ENCODE measurements at regions not wholly inside any gene's neighbourhood (a gene's known extent, or its start where the extent isn't known, plus 50 kb on each side); places are given as distances from the start of the nearest gene placed in this dataset.

DNA sequence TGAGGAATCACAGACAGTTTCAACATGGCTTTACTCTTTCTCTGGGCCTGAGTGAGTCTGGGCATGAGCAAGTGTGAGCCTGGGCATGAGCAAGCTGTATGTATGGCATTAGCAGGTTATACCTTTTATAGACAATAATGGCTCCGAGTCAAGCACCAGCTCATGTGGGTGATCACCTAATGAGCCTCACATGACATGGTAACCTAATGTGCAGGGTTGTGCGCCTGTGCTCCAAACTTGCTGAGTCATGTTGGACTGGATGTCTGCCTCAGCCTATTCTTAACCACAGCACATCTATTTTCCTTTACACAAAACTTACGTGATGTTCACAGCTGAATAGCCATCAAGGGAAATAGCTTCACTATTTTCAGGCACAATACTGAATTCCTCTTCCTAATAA is 236.2 kb upstream of the NRIP1 start:
- TF ChIP-seq CTCF (IDR thresholded peaks at IDR 0.05) (no peak), POLR2A (IDR thresholded peaks at IDR 0.05; ENCODE audit: low read depth) (no peak)

Measured in esophagus muscularis mucosa (tissue), 3 donors.